T-helper 2 cell treated with Interferon-gamma antibody and Interleukin-4, amounts not matched to agents 100 ng/mL and 5 ng/mL, for 36 hours (primary cell): ENCODE measurements at regions not wholly inside any gene's neighbourhood (a gene's known extent, or its start where the extent isn't known, plus 50 kb on each side); places are given as distances from the start of the nearest gene placed in this dataset.
"Not testable (repeated sequence)": the region's sequence is repeated elsewhere in the genome, so short reads cannot be mapped to it uniquely, and the experiment has no call there.

ENCODE experiments used
- intact Hi-C: fragments of 100-400 bp; cut with micrococcal nuclease; formaldehyde crosslinking; loops from one replicate; pipeline ENCODE4 v1.15.1; 2023

- intact Hi-C loops, result no loop called here
Measured at GRCh38 chr7:136130511-136131303, 153.5 kb upstream of the MTPN start.

GRCh38 chr7:136128050-136128449 lies 150.9 kb upstream of the MTPN start:
- intact Hi-C loops, result no loop called here

- intact Hi-C loops, result no loop called here
Measured at GRCh38 chr7:136123352-136123751, 146.2 kb upstream of the MTPN start.

GRCh38 chr7:136122026-136122425 lies 144.9 kb upstream of the MTPN start:
- intact Hi-C loops, result no loop called here

- intact Hi-C loops, result no loop called here
Measured at GRCh38 chr7:136117539-136117938, 140.4 kb upstream of the MTPN start.

- intact Hi-C loops, result no loop called here
Measured at GRCh38 chr7:136116186-136116585, 139.0 kb upstream of the MTPN start.

GRCh38 chr7:136114966-136115762 lies 138.0 kb upstream of the MTPN start:
- intact Hi-C loops, result no loop called here

GRCh38 chr7:136114467-136114866 lies 137.3 kb upstream of the MTPN start:
- intact Hi-C loops, result not testable (repeated sequence)

- intact Hi-C loops, result not testable (repeated sequence)
Measured at GRCh38 chr7:136109037-136109436, 131.9 kb upstream of the MTPN start.

- intact Hi-C loops, result no loop called here
Measured at GRCh38 chr7:136105191-136105590, 128.0 kb upstream of the MTPN start.

- intact Hi-C loops, result no loop called here
Measured at GRCh38 chr7:136104269-136104603, 127.1 kb upstream of the MTPN start.

GRCh38 chr7:136103545-136104268 lies 126.5 kb upstream of the MTPN start:
- intact Hi-C loops, result no loop called here

GRCh38 chr7:136102881-136103280 lies 125.7 kb upstream of the MTPN start:
- intact Hi-C loops, result no loop called here

- intact Hi-C loops, result not testable (repeated sequence)
Measured at GRCh38 chr7:136092714-136093113, 115.6 kb upstream of the MTPN start.

GRCh38 chr7:136087881-136088280 lies 110.7 kb upstream of the MTPN start:
- intact Hi-C loops, result no loop called here

GRCh38 chr7:136086712-136087111 lies 109.6 kb upstream of the MTPN start:
- intact Hi-C loops, result no loop called here

GRCh38 chr7:136079934-136080333 lies 102.8 kb upstream of the MTPN start:
- intact Hi-C loops, result no loop called here

- intact Hi-C loops, result no loop called here
Measured at GRCh38 chr7:136079478-136079892, 102.3 kb upstream of the MTPN start.

GRCh38 chr7:136079066-136079465 lies 101.9 kb upstream of the MTPN start:
- intact Hi-C loops, result no loop called here

GRCh38 chr7:136078630-136079029 lies 101.5 kb upstream of the MTPN start:
- intact Hi-C loops, result no loop called here

GRCh38 chr7:136076954-136077353 lies 99.8 kb upstream of the MTPN start:
- intact Hi-C loops, result no loop called here

- intact Hi-C loops, result no loop called here
Measured at GRCh38 chr7:136074843-136075242, 97.7 kb upstream of the MTPN start.
